GM21825 (cell line): ENCODE measurements at regions not wholly inside any gene's neighbourhood (a gene's known extent, or its start where the extent isn't known, plus 50 kb on each side); places are given as distances from the start of the nearest gene placed in this dataset.

ENCODE experiments used
- ATAC-seq: cut with Tn5 transposase; IDR thresholded peaks from one replicate; pipeline ENCODE4 v1.9.1; 2021; ENCODE audit warnings: mild to moderate bottlenecking, moderate library complexity; ENCODE audit not compliant: unreplicated experiment

GRCh38 chr4:22336822-22337221 lies 179.0 kb downstream of the ADGRA3 start:
- ATAC-seq: no peak

GRCh38 chr4:22334155-22334554 lies 181.7 kb downstream of the ADGRA3 start:
- no peak for ATAC-seq

GRCh38 chr4:22324422-22324821 lies 191.4 kb downstream of the ADGRA3 start:
- no peak for ATAC-seq

- ATAC-seq: no peak
Observed at GRCh38 chr4:22323691-22324090, 192.2 kb downstream of the ADGRA3 start.

- ATAC-seq: no peak
Observed at GRCh38 chr4:22322996-22323395, 192.9 kb downstream of the ADGRA3 start.

GRCh38 chr4:22315628-22316027 lies 200.2 kb downstream of the ADGRA3 start:
- no peak for ATAC-seq

GRCh38 chr4:22313976-22314375 lies 201.9 kb downstream of the ADGRA3 start:
- ATAC-seq: no peak

GRCh38 chr4:22312113-22312512 lies 203.8 kb downstream of the ADGRA3 start:
- no peak for ATAC-seq

GRCh38 chr4:22301253-22301652 lies 214.6 kb downstream of the ADGRA3 start:
- no peak for ATAC-seq

- no peak for ATAC-seq
Observed at GRCh38 chr4:22299678-22300077, 216.2 kb downstream of the ADGRA3 start.

GRCh38 chr4:22287631-22288030 lies 228.2 kb downstream of the ADGRA3 start:
- no peak for ATAC-seq

- no peak for ATAC-seq
Observed at GRCh38 chr4:22268350-22269025, 247.4 kb downstream of the ADGRA3 start.

GRCh38 chr4:22264261-22264660 lies 251.6 kb downstream of the ADGRA3 start:
- ATAC-seq: no peak

GRCh38 chr4:22253431-22253830 lies 262.4 kb downstream of the ADGRA3 start:
- no peak for ATAC-seq

- ATAC-seq: no peak
Observed at GRCh38 chr4:22246847-22247246, 269.0 kb downstream of the ADGRA3 start.

- no peak for ATAC-seq
Observed at GRCh38 chr4:22245294-22245693, 270.6 kb downstream of the ADGRA3 start.

GRCh38 chr4:22241415-22241814 lies 274.5 kb downstream of the ADGRA3 start:
- ATAC-seq: no peak

GRCh38 chr4:22240814-22241213 lies 275.1 kb downstream of the ADGRA3 start:
- ATAC-seq: no peak

GRCh38 chr4:22238742-22239141 lies 277.1 kb downstream of the ADGRA3 start:
- no peak for ATAC-seq

GRCh38 chr4:22237846-22238494 lies 277.9 kb downstream of the ADGRA3 start:
- ATAC-seq: no peak

GRCh38 chr4:22237155-22237751 lies 278.6 kb downstream of the ADGRA3 start:
- no peak for ATAC-seq

- ATAC-seq: no peak
Observed at GRCh38 chr4:22235698-22236097, 280.2 kb downstream of the ADGRA3 start.
